ENCODE measurements at regions not wholly inside any gene's neighbourhood (a gene's known extent, or its start where the extent isn't known, plus 50 kb on each side); places are given as distances from the start of the nearest gene placed in this dataset.

GRCh38 chr10:44068716-44069482, 316.0 kb downstream of the CXCL12 start:
- TF ChIP-seq CTCF (IDR thresholded peaks at IDR 0.05) = no peak
- H3K36me3 ChIP-seq = no peaks in the 10 kb centered on the region
- no peak overlapping the region for H3K27ac ChIP-seq
- H3K4me3 ChIP-seq (ENCODE audit: low read depth in 1 of 2, low read length in 1 of 2) = no peak overlapping the region
- no peaks in the 10 kb centered on the region for H3K9me3 ChIP-seq
- H3K4me1 ChIP-seq (ENCODE audit: control insufficient read depth in 1 of 2, insufficient read depth in 1 of 2, low read depth in 1 of 2, low read length in 1 of 2) = no peaks in the 10 kb centered on the region
- no peaks in the 10 kb centered on the region for H3K27me3 ChIP-seq

- H3K27ac ChIP-seq = no peak overlapping the region
- H3K9me3 ChIP-seq = no peaks in the 10 kb centered on the region
- H3K4me3 ChIP-seq (ENCODE audit: low read depth in 1 of 2, low read length in 1 of 2) = no peak overlapping the region
- no peak for TF ChIP-seq CTCF (IDR thresholded peaks at IDR 0.05)
- no peaks in the 10 kb centered on the region for H3K27me3 ChIP-seq
- H3K36me3 ChIP-seq = no peaks in the 10 kb centered on the region
- no peaks in the 10 kb centered on the region for H3K4me1 ChIP-seq (ENCODE audit: control insufficient read depth in 1 of 2, insufficient read depth in 1 of 2, low read depth in 1 of 2, low read length in 1 of 2)
Measured at GRCh38 chr10:44067432-44067831, 317.5 kb downstream of the CXCL12 start.

GRCh38 chr10:44066527-44067255, 318.2 kb downstream of the CXCL12 start:
- Histone ChIP-seq H3K27ac (no peak overlapping the region), H3K27me3 (no peaks in the 10 kb centered on the region), H3K4me1 (ENCODE audit: control insufficient read depth in 1 of 2, insufficient read depth in 1 of 2, low read depth in 1 of 2, low read length in 1 of 2) (no peaks in the 10 kb centered on the region), H3K4me3 (ENCODE audit: low read depth in 1 of 2, low read length in 1 of 2) (no peak overlapping the region), H3K36me3 (no peaks in the 10 kb centered on the region), H3K9me3 (no peaks in the 10 kb centered on the region)
- no peak for TF ChIP-seq CTCF (IDR thresholded peaks at IDR 0.05)

GRCh38 chr10:44065788-44066526, 318.9 kb downstream of the CXCL12 start:
- H3K27ac ChIP-seq = no peak overlapping the region
- no peaks in the 10 kb centered on the region for H3K9me3 ChIP-seq
- H3K4me3 ChIP-seq (ENCODE audit: low read depth in 1 of 2, low read length in 1 of 2) = no peak overlapping the region
- TF ChIP-seq CTCF (IDR thresholded peaks at IDR 0.05) = no peak
- H3K4me1 ChIP-seq (ENCODE audit: control insufficient read depth in 1 of 2, insufficient read depth in 1 of 2, low read depth in 1 of 2, low read length in 1 of 2) = no peaks in the 10 kb centered on the region
- no peaks in the 10 kb centered on the region for H3K36me3 ChIP-seq
- no peaks in the 10 kb centered on the region for H3K27me3 ChIP-seq

GRCh38 chr10:44064987-44065787, 319.7 kb downstream of the CXCL12 start:
- H3K36me3 ChIP-seq = no peaks in the 10 kb centered on the region

More at GRCh38 chr10:44064987-44065787, 319.7 kb downstream of the CXCL12 start:
- TF ChIP-seq CTCF (IDR thresholded peaks at IDR 0.05) = no peak
- Histone ChIP-seq H3K4me3 (ENCODE audit: low read depth in 1 of 2, low read length in 1 of 2) (no peak overlapping the region), H3K27ac (no peak overlapping the region), H3K9me3 (no peaks in the 10 kb centered on the region), H3K4me1 (ENCODE audit: control insufficient read depth in 1 of 2, insufficient read depth in 1 of 2, low read depth in 1 of 2, low read length in 1 of 2) (no peaks in the 10 kb centered on the region), H3K27me3 (no peaks in the 10 kb centered on the region)
